ENCODE measurements at regions not wholly inside any gene's neighbourhood (a gene's known extent, or its start where the extent isn't known, plus 50 kb on each side); places are given as distances from the start of the nearest gene placed in this dataset.
A peak's percentile ranks its signal among the peaks of the same experiment; 100 is the strongest.

DNA sequence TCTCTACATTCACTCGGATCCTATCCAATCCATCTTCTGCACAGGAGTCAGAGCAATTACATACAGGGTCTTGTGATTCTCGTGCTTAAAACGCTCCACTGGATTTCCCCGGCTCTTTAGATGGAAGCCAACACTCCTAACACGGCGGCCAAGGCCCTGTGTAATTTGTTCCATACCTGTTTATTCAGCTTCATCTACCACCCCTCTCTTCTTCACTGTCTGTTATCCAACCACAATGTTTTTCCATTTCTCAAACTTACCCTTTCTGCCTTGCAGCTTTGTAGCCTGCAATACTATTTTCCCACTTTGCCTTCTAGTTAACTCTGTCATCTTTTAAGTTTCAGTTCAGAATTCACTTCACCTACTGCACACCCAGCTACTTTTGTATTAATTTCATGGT lies 249.6 kb upstream of the USP25 start:
- H3K9me3 ChIP-seq (ENCODE audit: low read length) = peaks cover 15% of the 10 kb centered on the region; the same call in 1 of the 2 replicates
- no TSS peak for BruUV-seq (replicated peaks)
- ATAC-seq (no peak), DNase-seq (ENCODE audit: low spot score) (no peak), FAIRE-seq (no peak)
- no peak overlapping the region for H3K4me3 ChIP-seq (replicated peaks in 1 of 3; ENCODE audit: insufficient read depth in 1 of 3, low read depth in 2 of 3, low read length in 3 of 3)
- in situ Hi-C loops (cut with HindIII; ENCODE audit: extremely low pct_ligation_motif_present, low pct_unique_long_range_greater_than_20kb) (loop anchor here (10.0 to 25.0 kb wide), 2 partner anchors 415 to 618 kb away; partner anchors contain the start of gene NRIP1), intact Hi-C loops (cut with micrococcal nuclease; ENCODE audit: unreplicated experiment) (loop anchor here (10.0 kb wide), 1 partner anchor 185 kb away; no protein-coding TSS in a partner anchor)
- H2AFZ ChIP-seq (ENCODE audit: low read length) = no peak overlapping the region
- no peaks in the 10 kb centered on the region for H3K79me2 ChIP-seq (ENCODE audit: insufficient read depth, low read length)
- H3K36me3 ChIP-seq (replicated peaks in 1 of 2; ENCODE audit: control insufficient read depth in 1 of 2, insufficient read depth in 2 of 2, low read length in 2 of 2) = no peaks in the 10 kb centered on the region
- no peak overlapping the region for H3K9ac ChIP-seq (ENCODE audit: insufficient read depth, low read depth, low read length)
- H4K20me1 ChIP-seq (ENCODE audit: insufficient read depth, low read length) = no peaks in the 10 kb centered on the region
- ChIA-PET POLR2A (no interaction called here), CTCF (ENCODE audit: low intra/inter-chr PET ratio, low total read pairs) (no interaction called here)
- H3K27ac ChIP-seq (ENCODE audit: extremely low read length, insufficient read depth, low read length) = no peak overlapping the region
- H3K4me1 ChIP-seq (ENCODE audit: insufficient read depth, low read length) = peaks cover 15% of the 10 kb centered on the region
- no peak overlapping the region for H3K4me2 ChIP-seq (ENCODE audit: low read depth, low read length)
- TF ChIP-seq JUN (CRISPR knock-in tag; IDR thresholded peaks at IDR 0.05) = no peak
- no peak for TF ChIP-seq RFXAP (CRISPR knock-in tag; IDR thresholded peaks at IDR 0.05; ENCODE audit: borderline replicate concordance)
- TF ChIP-seq MLLT10 (CRISPR knock-in tag; IDR thresholded peaks at IDR 0.05) = no peak
- TF ChIP-seq ZNF296 (CRISPR knock-in tag; conservative IDR thresholded peaks at IDR 0.05) = no peak
- TF ChIP-seq RFX1 (IDR thresholded peaks at IDR 0.05) = no peak
- no peaks in the 10 kb centered on the region for H3K27me3 ChIP-seq (ENCODE audit: control insufficient read depth in 1 of 2, insufficient read depth in 2 of 2, low read length in 2 of 2)
- 96% methylated on average over 6 of the region's 6 CpGs for whole genome bisulfite sequencing (ENCODE audit: low lambda C conversion rate)

DNA sequence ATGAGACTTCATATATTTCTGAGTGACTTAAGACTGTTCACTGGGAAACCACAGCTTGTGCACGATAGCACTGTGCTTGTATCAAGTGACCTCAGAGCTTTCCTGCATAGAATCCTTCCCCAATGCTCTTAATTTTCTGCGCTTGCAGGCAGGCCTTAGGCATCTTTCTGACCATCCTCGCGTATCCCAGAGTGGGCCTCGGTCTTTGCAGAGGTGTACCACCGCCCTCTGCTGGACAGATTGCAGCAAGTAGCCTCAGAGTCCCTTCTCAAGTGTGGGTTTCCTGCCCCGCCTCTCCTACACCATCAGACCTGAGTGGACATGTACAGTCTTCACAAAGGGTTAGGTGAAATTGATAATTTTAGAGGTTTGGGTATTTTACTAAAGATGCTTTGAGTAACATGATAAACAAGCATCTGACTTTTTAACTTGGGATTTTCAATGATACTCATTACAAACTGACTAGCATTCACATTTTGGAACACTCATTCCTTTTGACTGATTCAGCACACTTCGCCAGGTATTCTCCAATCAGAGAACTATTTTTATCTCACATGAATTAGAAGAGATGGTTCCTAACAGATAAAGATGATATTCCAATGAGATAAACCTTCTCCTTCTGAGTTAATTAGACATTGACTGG lies 246.5 kb upstream of the USP25 start:
- intact Hi-C loops (cut with micrococcal nuclease; ENCODE audit: unreplicated experiment) = loop anchor here (1.0 to 10.0 kb wide), 6 partner anchors 38 to 619 kb away; no protein-coding TSS in a partner anchor
- 54% methylated on average over 3 of the region's 8 CpGs for WGBS (ENCODE audit: low lambda C conversion rate)
- Histone ChIP-seq H3K9ac (ENCODE audit: insufficient read depth, low read depth, low read length) (no peak overlapping the region), H3K27ac (ENCODE audit: extremely low read length, insufficient read depth, low read length) (no peak overlapping the region), H3K4me2 (ENCODE audit: low read depth, low read length) (peak overlapping the region; percentile 13; the same call in 1 of the 2 replicates), H3K4me1 (ENCODE audit: insufficient read depth, low read length) (peaks cover 25% of the 10 kb centered on the region), H3K79me2 (ENCODE audit: insufficient read depth, low read length) (no peaks in the 10 kb centered on the region), H2AFZ (ENCODE audit: low read length) (no peak overlapping the region), H3K27me3 (ENCODE audit: control insufficient read depth in 1 of 2, insufficient read depth in 2 of 2, low read length in 2 of 2) (no peaks in the 10 kb centered on the region), H4K20me1 (ENCODE audit: insufficient read depth, low read length) (no peaks in the 10 kb centered on the region), H3K4me3 (replicated peaks in 1 of 3; ENCODE audit: insufficient read depth in 1 of 3, low read depth in 2 of 3, low read length in 3 of 3) (no peak overlapping the region), H3K9me3 (ENCODE audit: low read length) (0 out of 2 replicates have a peak, but pooled peaks cover 1% of the 10 kb centered on the region), H3K36me3 (replicated peaks in 1 of 2; ENCODE audit: control insufficient read depth in 1 of 2, insufficient read depth in 2 of 2, low read length in 2 of 2) (no peaks in the 10 kb centered on the region)
- peak; percentile 82 for DNase-seq (ENCODE audit: low spot score)
- FAIRE-seq = peak; percentile 88
- in situ Hi-C loops (cut with HindIII; ENCODE audit: extremely low pct_ligation_motif_present, low pct_unique_long_range_greater_than_20kb) = loop anchor here (10.0 to 25.0 kb wide), 2 partner anchors 418 to 621 kb away; partner anchors contain the start of gene NRIP1
- ATAC-seq = peak; percentile 100
- no TSS peak for BruUV-seq (replicated peaks)
- ChIA-PET CTCF (ENCODE audit: low intra/inter-chr PET ratio, low total read pairs) (interaction anchor here (0.9 to 1.6 kb wide), 2 partner anchors 273 to 619 kb away, joined by 3 to 10 read pairs; no protein-coding TSS in a partner anchor), POLR2A (interaction anchor here (1.7 kb wide), 1 partner anchor 418 kb away, joined by 4 read pairs; the partner anchor contains the start of gene NRIP1)
- TF ChIP-seq NFRKB (IDR thresholded peaks at IDR 0.05) = no peak
- 0 out of 2 replicates have a peak, but pooled peaks have one; percentile 20 for TF ChIP-seq YEATS2 (CRISPR knock-in tag; IDR thresholded peaks at IDR 0.05; ENCODE audit: borderline replicate concordance)
- no peak for TF ChIP-seq ZNF766 (CRISPR knock-in tag; IDR thresholded peaks at IDR 0.05; ENCODE audit: borderline replicate concordance)
- TF ChIP-seq CERS6 (CRISPR knock-in tag; IDR thresholded peaks at IDR 0.05) = no peak
- TF ChIP-seq ZNF530 (CRISPR knock-in tag; IDR thresholded peaks at IDR 0.05; ENCODE audit: low read depth) = no peak
- TF ChIP-seq, protein P1, sequence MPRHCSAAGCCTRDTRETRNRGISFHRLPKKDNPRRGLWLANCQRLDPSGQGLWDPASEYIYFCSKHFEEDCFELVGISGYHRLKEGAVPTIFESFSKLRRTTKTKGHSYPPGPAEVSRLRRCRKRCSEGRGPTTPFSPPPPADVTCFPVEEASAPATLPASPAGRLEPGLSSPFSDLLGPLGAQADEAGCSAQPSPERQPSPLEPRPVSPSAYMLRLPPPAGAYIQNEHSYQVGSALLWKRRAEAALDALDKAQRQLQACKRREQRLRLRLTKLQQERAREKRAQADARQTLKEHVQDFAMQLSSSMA (CRISPR knock-in tag; IDR thresholded peaks at IDR 0.05) = no peak
- TF ChIP-seq, protein P2, sequence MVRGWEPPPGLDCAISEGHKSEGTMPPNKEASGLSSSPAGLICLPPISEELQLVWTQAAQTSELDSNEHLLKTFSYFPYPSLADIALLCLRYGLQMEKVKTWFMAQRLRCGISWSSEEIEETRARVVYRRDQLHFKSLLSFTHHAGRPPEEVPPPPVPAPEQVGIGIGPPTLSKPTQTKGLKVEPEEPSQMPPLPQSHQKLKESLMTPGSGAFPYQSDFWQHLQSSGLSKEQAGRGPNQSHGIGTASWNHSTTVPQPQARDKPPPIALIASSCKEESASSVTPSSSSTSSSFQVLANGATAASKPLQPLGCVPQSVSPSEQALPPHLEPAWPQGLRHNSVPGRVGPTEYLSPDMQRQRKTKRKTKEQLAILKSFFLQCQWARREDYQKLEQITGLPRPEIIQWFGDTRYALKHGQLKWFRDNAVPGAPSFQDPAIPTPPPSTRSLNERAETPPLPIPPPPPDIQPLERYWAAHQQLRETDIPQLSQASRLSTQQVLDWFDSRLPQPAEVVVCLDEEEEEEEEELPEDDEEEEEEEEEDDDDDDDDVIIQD (CRISPR knock-in tag; IDR thresholded peaks at IDR 0.05; ENCODE audit: low read depth) = peak; percentile 86
- TF ChIP-seq ZFP1 (CRISPR knock-in tag; IDR thresholded peaks at IDR 0.05) = no peak
- no peak for TF ChIP-seq ZNF234 (CRISPR knock-in tag; conservative IDR thresholded peaks at IDR 0.05)
- TF ChIP-seq RCOR2 (CRISPR knock-in tag; IDR thresholded peaks at IDR 0.05) = 0 out of 2 replicates have a peak, but pooled peaks have one; percentile 64
- no peak for TF ChIP-seq ZNF121 (CRISPR knock-in tag; IDR thresholded peaks at IDR 0.05)
- TF ChIP-seq ZNF501 (CRISPR knock-in tag; IDR thresholded peaks at IDR 0.05) = peak; percentile 55
